GM13977 (cell line): ENCODE measurements at regions not wholly inside any gene's neighbourhood (a gene's known extent, or its start where the extent isn't known, plus 50 kb on each side); places are given as distances from the start of the nearest gene placed in this dataset.

Source experiments
- DNase-seq: peaks from one replicate; pipeline ENCODE4 v3.0.0; 2012; ENCODE audit warnings: low spot score
- in situ Hi-C: fragments of 300-500 bp; cut with MboI; formaldehyde crosslinking; loops from one replicate; pipeline ENCODE4 v1.12.0; 2022; ENCODE audit warnings: low sequenced_read_pairs, low pct_unique_long_range_greater_than_20kb, mixed read lengths, inconsistent platforms; ENCODE audit not compliant: unreplicated experiment
- TF ChIP-seq, protein P1 (sequence below): IDR thresholded peaks from 2 replicates; pipeline ENCODE4 v1.5.1; 2012; ENCODE audit warnings: mild to moderate bottlenecking, control low read depth; ENCODE audit not compliant: insufficient read depth; ENCODE audit errors: extremely low read depth, missing control alignments

GRCh38 chr2:58976375-58977071 is 735.4 kb upstream of the FANCL start:
- DNase-seq, result no peak
- in situ Hi-C loops, result no loop called here
- TF ChIP-seq, protein P1, sequence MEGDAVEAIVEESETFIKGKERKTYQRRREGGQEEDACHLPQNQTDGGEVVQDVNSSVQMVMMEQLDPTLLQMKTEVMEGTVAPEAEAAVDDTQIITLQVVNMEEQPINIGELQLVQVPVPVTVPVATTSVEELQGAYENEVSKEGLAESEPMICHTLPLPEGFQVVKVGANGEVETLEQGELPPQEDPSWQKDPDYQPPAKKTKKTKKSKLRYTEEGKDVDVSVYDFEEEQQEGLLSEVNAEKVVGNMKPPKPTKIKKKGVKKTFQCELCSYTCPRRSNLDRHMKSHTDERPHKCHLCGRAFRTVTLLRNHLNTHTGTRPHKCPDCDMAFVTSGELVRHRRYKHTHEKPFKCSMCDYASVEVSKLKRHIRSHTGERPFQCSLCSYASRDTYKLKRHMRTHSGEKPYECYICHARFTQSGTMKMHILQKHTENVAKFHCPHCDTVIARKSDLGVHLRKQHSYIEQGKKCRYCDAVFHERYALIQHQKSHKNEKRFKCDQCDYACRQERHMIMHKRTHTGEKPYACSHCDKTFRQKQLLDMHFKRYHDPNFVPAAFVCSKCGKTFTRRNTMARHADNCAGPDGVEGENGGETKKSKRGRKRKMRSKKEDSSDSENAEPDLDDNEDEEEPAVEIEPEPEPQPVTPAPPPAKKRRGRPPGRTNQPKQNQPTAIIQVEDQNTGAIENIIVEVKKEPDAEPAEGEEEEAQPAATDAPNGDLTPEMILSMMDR, result no peak

GRCh38 chr2:58974881-58975280 is 733.8 kb upstream of the FANCL start:
- TF ChIP-seq, protein P1, result no peak
- in situ Hi-C loops, result no loop called here
- no peak for DNase-seq

DNA sequence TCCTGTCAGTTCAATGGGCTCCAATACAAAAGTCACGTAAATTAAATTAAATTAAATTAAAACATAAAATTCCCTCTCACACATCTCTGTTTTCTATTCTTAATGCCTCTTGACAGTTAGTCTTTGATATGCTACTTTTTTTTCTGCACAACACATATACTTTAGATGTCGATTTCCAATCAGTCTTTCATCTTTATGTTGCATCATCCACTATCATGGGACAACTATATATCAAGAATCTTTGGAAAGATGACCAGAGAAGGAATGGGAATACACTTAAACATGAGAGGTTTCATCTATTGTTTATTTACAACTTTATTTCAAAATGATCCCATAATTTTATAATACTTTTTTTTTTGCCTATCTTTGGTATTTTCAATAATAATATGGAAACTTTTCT is 733.3 kb upstream of the FANCL start:
- in situ Hi-C loops, result no loop called here
- no peak for DNase-seq
- TF ChIP-seq, protein P1, result no peak

DNA sequence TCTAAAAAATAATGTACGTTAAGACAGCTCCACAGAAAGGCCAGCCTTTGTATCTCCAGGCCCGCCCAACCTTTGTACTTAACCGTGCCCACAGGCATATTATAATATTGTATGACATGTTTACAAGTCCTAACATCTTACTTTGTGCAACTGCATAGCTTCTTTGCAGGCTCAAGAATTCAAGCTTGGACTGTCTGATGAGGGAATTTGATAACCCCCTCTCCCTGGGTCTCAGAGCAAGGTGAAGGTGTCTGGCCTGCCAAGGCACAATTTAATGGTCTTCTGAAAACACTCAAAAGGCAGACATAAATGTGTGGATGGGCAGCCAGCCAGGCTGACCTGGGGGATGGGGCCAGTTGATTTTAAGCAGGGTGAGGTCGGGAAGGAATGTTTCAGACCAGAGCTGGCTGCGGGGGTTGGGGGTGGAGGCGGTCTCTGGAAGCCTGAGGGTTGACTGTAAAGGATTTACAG is 732.7 kb upstream of the FANCL start:
- TF ChIP-seq, protein P1, result no peak
- DNase-seq, result no peak
- in situ Hi-C loops, result no loop called here

GRCh38 chr2:58972737-58973136 is 731.6 kb upstream of the FANCL start:
- TF ChIP-seq, protein P1, result no peak
- in situ Hi-C loops, result no loop called here
- no peak for DNase-seq

DNA sequence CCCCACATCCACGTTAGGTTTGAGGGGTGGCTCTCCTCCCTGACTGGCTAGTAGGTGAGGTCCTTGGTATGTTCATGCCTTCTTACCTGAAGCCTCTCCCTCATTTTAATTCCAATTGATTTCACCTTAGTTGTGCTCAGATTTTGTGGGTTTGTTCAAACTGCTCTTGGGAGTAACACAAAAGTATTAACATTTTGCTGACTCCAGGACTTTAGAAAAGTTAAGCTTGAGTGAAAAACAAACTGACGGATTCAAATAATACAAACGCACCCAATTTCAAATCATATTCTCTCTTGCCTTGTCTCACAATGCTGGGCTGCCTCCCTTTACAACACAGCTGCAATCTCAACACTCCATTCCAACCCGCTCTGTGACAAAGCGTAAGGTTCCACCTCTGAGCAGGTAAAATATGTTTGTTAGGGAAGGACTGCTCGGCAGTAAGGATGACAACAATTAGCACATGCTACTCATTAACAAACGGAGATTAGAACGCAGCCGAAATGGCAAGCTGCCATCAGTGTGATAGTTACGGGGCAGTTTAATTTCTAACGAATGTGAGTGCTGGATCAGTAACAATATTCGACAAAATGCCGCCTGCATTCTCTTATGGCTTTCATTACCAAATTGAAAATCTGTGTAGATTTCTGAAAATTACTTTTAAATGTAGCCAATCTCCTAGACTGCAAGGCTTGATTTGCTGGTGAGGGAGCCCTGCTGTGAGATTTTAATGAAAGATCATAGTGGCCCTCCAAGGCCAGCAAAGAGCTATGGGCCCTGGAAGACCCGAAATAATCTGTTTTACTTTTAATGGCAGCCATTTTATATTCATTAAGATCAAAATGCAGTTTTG is 730.6 kb upstream of the FANCL start:
- in situ Hi-C loops, result no loop called here
- no peak for DNase-seq
- TF ChIP-seq, protein P1, result no peak
